MM.1S (cell line): ENCODE measurements at regions not wholly inside any gene's neighbourhood (a gene's known extent, or its start where the extent isn't known, plus 50 kb on each side); places are given as distances from the start of the nearest gene placed in this dataset.

ENCODE experiments used
- DNase-seq: peaks from one replicate; pipeline ENCODE4 v3.0.0-alpha.2; 2015
- H2AFZ ChIP-seq: fragments of 300-600 bp; sonication (generic); 2 replicates; pipeline ENCODE4 v1.6.0; 2016; ENCODE audit warnings: antibody characterized with exemption, low read length
- H3F3A ChIP-seq: fragments of 300-600 bp; sonication (generic); 2 replicates; pipeline ENCODE4 v1.6.1; 2016; ENCODE audit warnings: mild to moderate bottlenecking, antibody characterized with exemption, low read length, moderate library complexity, mixed read lengths; ENCODE audit not compliant: insufficient read depth
- H3K27ac ChIP-seq: fragments of 300-600 bp; sonication (generic); 2 replicates; pipeline ENCODE4 v1.5.1; 2016; ENCODE audit warnings: mild to moderate bottlenecking, low read length
- H3K27me3 ChIP-seq: fragments of 300-600 bp; sonication (generic); replicated peaks from 2 replicates; pipeline ENCODE4 v1.6.0; 2016; ENCODE audit warnings: low read length; ENCODE audit not compliant: insufficient read depth
- H3K36me3 ChIP-seq: fragments of 300-600 bp; sonication (generic); replicated peaks from 2 replicates; pipeline ENCODE4 v1.6.1; 2016; ENCODE audit warnings: mild to moderate bottlenecking, low read length, mixed read lengths; ENCODE audit not compliant: insufficient read depth
- H3K4me1 ChIP-seq: fragments of 300-600 bp; sonication (generic); 2 replicates; pipeline ENCODE4 v1.6.1; 2016; ENCODE audit warnings: low read length, mixed read lengths
- H3K4me2 ChIP-seq: fragments of 300-600 bp; sonication (generic); 2 replicates; pipeline ENCODE4 v1.6.0; 2016; ENCODE audit warnings: low read depth, low read length
- H3K4me3 ChIP-seq: fragments of 300-600 bp; sonication (generic); 2 replicates; pipeline ENCODE4 v1.5.1; 2016; ENCODE audit warnings: low read length, mixed read lengths
- H3K79me2 ChIP-seq: fragments of 300-600 bp; sonication (generic); 2 replicates; pipeline ENCODE4 v1.6.1; 2016; ENCODE audit warnings: mixed run types, low read length, mixed read lengths
- H3K9ac ChIP-seq: fragments of 300-600 bp; sonication (generic); 2 replicates; pipeline ENCODE4 v1.6.1; 2016; ENCODE audit warnings: low read length, mixed read lengths
- H3K9me2 ChIP-seq: fragments of 300-600 bp; sonication (generic); replicated peaks from 2 replicates; pipeline ENCODE4 v1.6.1; 2016; ENCODE audit warnings: mild to moderate bottlenecking, low read length, mixed read lengths; ENCODE audit not compliant: insufficient read depth
- H3K9me3 ChIP-seq: fragments of 300-600 bp; sonication (generic); replicated peaks from 2 replicates; pipeline ENCODE4 v1.6.1; 2016; ENCODE audit warnings: mild to moderate bottlenecking, low read length, mixed read lengths; ENCODE audit not compliant: insufficient read depth
- H4K20me1 ChIP-seq: fragments of 300-600 bp; sonication (generic); 2 replicates; pipeline ENCODE4 v1.6.1; 2016; ENCODE audit warnings: mild to moderate bottlenecking, low read length, moderate library complexity, mixed read lengths; ENCODE audit not compliant: insufficient read depth
- EZH2 ChIP-seq: fragments of 300-600 bp; sonication (generic); optimal IDR thresholded peaks from 2 replicates; pipeline ENCODE3; 2017; ENCODE audit warnings: low read depth, mild to moderate bottlenecking, antibody characterized with exemption, low read length, mixed read lengths
- EZH2phosphoT487 ChIP-seq: fragments of 300-600 bp; sonication (generic); IDR thresholded peaks from 2 replicates; pipeline ENCODE4 v1.6.1; 2018; ENCODE audit warnings: antibody characterized with exemption, low read length
- TF ChIP-seq, protein P1 (sequence below): fragments of 300-600 bp; sonication (generic); IDR thresholded peaks from 2 replicates; pipeline ENCODE4 v1.5.1; 2016; ENCODE audit warnings: antibody characterized with exemption, low read length, mixed read lengths

DNA sequence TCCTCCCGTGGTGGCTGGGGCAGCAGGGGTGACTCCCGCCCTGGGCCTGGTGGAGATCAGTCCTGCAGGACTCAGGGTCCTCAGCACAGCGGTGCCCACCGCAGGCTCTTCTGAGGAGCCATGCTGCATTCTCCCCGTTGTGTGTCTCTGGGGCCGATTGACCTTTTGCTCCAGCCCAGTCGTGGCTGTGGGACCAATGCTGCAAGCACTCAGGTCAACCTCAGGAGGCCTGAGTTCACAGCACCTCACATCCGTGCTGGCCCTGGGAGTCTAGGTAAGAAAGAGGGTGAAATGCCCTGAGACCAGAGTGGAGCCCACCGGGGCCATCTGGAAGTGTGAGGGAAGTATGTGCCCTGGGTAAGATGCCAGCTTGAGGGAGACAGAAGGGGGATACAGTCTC, 316.1 kb upstream of the B3GAT1 start:
- H3K79me2 ChIP-seq: no peaks in the 10 kb centered on the region
- no peaks in the 10 kb centered on the region for H3K9me2 ChIP-seq
- H3F3A ChIP-seq: no peaks in the 10 kb centered on the region
- no peak for DNase-seq
- no peaks in the 10 kb centered on the region for H3K27me3 ChIP-seq
- no peak for TF ChIP-seq EZH2
- TF ChIP-seq, protein P1, sequence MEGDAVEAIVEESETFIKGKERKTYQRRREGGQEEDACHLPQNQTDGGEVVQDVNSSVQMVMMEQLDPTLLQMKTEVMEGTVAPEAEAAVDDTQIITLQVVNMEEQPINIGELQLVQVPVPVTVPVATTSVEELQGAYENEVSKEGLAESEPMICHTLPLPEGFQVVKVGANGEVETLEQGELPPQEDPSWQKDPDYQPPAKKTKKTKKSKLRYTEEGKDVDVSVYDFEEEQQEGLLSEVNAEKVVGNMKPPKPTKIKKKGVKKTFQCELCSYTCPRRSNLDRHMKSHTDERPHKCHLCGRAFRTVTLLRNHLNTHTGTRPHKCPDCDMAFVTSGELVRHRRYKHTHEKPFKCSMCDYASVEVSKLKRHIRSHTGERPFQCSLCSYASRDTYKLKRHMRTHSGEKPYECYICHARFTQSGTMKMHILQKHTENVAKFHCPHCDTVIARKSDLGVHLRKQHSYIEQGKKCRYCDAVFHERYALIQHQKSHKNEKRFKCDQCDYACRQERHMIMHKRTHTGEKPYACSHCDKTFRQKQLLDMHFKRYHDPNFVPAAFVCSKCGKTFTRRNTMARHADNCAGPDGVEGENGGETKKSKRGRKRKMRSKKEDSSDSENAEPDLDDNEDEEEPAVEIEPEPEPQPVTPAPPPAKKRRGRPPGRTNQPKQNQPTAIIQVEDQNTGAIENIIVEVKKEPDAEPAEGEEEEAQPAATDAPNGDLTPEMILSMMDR: no peak
- TF ChIP-seq EZH2phosphoT487: no peak
- H4K20me1 ChIP-seq: no peaks in the 10 kb centered on the region
- no peaks in the 10 kb centered on the region for H3K4me1 ChIP-seq
- H3K9me3 ChIP-seq: no peaks in the 10 kb centered on the region
- H3K27ac ChIP-seq: no peak overlapping the region
- no peak overlapping the region for H2AFZ ChIP-seq
- H3K4me2 ChIP-seq: no peak overlapping the region
- H3K9ac ChIP-seq: no peak overlapping the region
- H3K36me3 ChIP-seq: no peaks in the 10 kb centered on the region
- no peak overlapping the region for H3K4me3 ChIP-seq

DNA sequence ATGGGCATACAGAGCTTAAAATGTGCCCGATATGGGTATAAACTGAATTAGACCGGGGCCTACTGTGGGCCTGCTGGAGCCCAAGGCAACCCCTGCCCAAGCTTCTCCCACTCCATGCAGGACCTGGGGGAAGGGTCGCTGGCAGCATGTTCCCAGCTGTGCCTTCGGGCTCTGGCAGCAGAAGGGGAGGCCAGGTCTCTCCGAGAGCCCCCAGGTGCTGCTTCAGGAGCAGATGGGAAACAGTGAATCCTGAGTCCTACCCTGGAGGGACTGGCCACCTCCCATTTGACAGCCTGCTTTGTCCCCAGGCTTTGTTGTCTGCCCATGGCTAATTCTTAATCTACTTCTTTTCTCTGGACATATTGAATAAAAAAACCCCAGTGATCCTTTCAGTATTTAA, 315.6 kb upstream of the B3GAT1 start:
- Histone ChIP-seq H3K27ac (no peak overlapping the region), H3K9me2 (no peaks in the 10 kb centered on the region), H4K20me1 (no peaks in the 10 kb centered on the region), H3K4me3 (no peak overlapping the region), H3K9me3 (no peaks in the 10 kb centered on the region), H3K36me3 (no peaks in the 10 kb centered on the region), H2AFZ (no peak overlapping the region), H3K4me1 (no peaks in the 10 kb centered on the region), H3K9ac (no peak overlapping the region), H3K4me2 (no peak overlapping the region), H3K27me3 (no peaks in the 10 kb centered on the region), H3F3A (no peaks in the 10 kb centered on the region), H3K79me2 (no peaks in the 10 kb centered on the region)
- DNase-seq: no peak
- TF ChIP-seq EZH2phosphoT487 (no peak), EZH2 (no peak)
- TF ChIP-seq, protein P1: no peak

DNA sequence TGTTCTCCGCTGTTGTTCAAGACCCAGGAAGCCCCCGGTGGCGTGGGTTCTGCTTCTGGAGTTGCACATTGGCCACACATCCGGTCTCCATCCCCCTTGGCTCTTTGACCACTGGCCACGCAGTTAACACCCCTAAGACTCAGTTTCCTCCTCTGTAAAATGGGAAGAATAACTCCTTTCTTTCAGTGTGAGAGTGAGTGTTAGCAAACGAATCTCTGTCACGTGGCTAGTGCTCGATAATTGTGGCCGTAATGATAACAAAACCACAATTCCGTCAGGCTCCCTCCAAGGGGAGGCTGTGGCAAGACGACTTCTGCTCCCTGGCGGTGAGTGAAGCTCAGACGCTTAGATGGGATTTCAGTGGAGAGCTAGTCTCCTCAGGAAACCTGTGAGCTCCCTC, 315.2 kb upstream of the B3GAT1 start:
- H3K4me1 ChIP-seq: no peaks in the 10 kb centered on the region
- H3F3A ChIP-seq: no peaks in the 10 kb centered on the region
- no peak for DNase-seq
- no peaks in the 10 kb centered on the region for H3K27me3 ChIP-seq
- no peak overlapping the region for H3K27ac ChIP-seq
- no peaks in the 10 kb centered on the region for H3K79me2 ChIP-seq
- H4K20me1 ChIP-seq: no peaks in the 10 kb centered on the region
- TF ChIP-seq, protein P1: peak; percentile 13; the same call in 1 of the 2 replicates
- TF ChIP-seq EZH2: no peak
- TF ChIP-seq EZH2phosphoT487: no peak
- H3K9ac ChIP-seq: no peak overlapping the region
- H2AFZ ChIP-seq: no peak overlapping the region
- no peaks in the 10 kb centered on the region for H3K9me2 ChIP-seq
- no peak overlapping the region for H3K4me3 ChIP-seq
- H3K9me3 ChIP-seq: no peaks in the 10 kb centered on the region
- no peaks in the 10 kb centered on the region for H3K36me3 ChIP-seq
- no peak overlapping the region for H3K4me2 ChIP-seq
